HG02759 (cell line): ENCODE measurements at regions not wholly inside any gene's neighbourhood (a gene's known extent, or its start where the extent isn't known, plus 50 kb on each side); places are given as distances from the start of the nearest gene placed in this dataset.

Experiments
- ATAC-seq: cut with Tn5 transposase; IDR thresholded peaks from one replicate; pipeline ENCODE4 v1.9.1; 2021; ENCODE audit warnings: mild to moderate bottlenecking, moderate library complexity; ENCODE audit not compliant: unreplicated experiment

GRCh38 chr10:113252650-113253618, 299.9 kb upstream of the HABP2 start:
- no peak for ATAC-seq

DNA sequence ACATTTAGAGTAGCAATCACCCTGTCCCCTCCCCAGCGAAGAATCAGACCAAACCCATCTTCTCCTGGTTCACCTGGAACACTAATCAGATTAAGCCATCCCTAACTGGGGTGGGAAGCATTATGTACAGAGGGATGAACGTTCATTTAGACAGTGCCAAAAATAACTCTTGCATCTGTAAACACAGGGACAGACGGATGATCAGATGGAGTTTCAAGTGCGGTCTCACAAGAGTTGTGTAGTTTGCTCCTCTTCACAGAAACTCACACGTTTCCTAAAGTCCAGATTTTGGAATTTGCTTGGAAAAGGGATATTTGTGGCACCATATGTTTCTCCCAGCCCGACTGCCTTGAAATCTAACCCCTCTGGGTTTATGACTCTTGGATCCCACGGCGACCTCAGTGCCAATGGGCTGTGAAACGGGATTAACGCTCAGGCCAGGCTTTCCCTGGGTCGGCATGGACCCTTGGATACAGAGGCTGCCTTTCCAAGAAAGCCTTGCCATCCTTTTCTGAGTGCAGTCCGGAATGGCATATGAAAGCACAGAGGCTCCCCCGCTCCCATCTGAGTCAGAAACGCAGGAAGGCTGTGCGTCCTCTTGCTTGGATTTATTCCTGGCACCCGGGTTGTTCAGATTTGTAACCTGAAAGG, 293.2 kb upstream of the HABP2 start:
- ATAC-seq: no peak

DNA sequence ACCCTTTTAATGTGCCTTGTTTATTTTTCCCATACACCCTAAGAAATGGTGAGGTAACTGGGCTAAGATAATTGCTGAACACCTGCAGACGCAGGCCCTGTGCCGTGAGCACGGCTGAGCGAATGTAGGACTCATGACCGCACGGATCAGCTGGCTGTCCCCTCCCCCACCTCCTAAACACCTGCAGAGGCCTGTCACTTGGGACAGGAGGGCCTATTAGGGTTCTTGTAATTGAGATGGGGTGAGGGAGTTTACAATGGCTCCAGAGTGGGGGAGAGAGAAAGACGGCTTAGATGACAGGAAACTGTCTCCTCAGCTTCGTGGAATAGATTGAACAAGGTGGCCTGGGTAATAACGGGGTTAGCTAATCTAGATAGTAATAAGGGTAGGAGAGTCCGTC, 291.7 kb upstream of the HABP2 start:
- ATAC-seq: no peak

DNA sequence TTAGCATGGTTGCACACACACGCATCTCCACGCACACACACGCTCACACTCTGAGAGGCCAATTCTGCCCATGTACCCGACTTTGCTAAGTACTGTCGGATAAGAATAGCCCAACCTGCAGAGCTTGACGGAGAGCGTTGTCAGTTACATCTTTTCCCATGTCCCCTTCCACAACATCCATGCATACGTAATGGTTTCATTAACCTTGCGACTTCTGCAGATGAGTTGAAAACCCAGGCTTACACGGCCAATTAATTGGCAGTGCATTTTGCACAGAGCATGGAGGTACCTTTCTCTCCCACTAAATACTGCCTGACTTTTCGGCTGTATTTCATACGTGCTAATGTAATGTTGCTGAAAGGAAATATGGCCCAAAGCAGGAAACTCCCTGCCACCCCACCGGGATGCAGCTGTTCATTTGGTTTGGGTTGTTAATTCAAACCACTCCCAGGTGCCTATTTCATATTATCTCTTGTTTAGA, 291.2 kb upstream of the HABP2 start:
- no peak for ATAC-seq

DNA sequence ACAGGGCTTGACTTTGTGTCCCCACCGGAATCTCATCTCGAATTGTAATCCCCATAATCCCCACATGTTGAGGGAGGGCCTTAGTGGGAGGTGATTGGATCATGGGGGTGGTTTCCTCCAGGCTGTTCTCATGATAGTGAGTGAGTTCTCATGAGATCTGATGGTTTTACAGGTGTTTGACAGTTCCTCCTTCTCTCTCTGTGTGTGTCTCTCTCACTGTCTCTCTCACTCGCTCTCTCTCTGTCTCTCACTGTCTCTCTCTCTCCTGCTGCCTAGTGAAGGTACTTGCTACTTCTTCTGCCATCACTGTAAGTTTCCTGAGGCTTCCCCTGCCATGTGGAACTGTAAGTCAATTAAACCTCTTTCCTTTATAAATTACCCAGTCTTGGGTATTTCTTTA, 289.8 kb upstream of the HABP2 start:
- ATAC-seq: no peak

- ATAC-seq: peak; percentile 62
Observed at GRCh38 chr10:113264333-113265131, 288.3 kb upstream of the HABP2 start.

DNA sequence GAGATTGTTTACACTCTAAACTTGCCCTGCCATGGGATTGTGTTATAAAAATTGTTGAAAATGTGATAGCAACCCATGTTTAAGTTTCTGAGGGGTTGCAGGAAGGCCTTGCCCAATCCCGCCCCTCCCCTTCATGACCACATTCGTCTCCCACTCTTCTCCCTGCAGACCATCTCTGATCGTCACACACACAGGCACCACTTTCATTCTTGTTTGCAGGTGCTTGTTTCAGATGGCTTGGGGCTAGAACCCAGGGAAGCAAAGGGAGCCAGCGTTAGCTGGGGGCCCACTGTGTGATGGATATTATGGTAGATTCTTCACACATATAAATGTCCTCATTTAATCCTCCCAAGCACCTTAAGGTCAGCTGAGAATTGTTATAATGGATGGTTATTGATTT, 286.7 kb upstream of the HABP2 start:
- no peak for ATAC-seq

DNA sequence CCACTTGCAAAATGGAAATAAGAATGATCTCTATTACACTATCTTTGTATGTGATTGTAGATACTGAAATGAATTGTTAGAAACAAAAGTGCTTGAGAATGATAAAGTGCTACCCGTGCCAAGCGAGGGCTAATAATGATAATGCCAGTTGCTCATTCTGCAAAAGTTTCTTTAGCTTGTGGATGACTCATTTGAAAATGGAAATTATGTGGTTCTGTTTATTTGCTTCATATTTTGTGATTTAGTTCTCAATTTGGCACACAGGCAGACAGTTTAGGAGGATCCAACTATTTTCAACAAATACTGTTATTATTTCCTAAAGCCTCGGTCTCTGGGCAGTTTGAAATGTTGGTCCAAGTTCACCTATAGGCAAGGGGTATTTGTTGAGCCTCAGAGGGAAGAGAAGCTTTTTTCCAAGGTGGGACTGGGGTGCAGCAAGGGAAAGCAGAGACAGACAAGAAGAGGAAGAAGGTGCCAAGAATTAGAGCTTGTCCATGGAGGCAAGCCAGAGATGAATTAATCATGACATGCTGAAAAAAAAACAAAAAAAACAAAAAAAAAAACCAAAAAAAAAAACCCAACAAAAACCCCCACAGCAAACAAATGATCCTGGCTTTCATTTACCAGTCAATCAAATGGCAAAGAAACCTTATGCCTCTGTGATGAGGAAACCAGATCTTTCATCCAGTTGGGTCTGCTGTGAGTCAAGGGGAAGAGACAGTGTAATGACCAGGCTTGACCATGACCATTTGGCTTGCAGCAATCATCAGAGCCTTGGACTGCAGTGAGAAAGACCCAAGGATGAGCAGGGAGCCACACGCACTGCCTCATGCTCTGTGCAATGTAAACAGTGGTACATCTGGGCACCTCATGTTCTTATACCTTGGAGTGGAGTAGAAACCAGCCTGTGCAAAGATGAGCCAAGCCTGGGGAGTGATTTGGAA, 285.0 kb upstream of the HABP2 start:
- no peak for ATAC-seq

DNA sequence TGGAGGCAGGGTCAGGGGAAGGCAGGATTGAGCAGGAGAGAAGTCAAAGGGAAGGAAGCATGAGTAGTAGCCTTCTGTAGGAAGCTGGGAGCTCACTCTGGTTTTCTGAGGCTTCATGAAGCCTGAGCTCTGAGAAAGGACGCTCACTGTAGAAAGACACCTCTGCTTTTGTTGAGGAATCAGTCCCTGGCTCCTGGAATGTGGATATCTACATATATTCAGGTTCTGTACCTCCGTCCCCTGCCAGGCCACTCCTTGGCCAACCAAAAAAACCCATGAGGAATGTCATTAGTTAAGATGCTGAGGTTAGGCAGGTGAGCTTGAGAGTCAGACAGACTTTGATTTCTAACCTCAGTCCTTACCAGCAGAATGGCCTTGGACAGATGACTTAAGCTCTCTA, 283.5 kb upstream of the HABP2 start:
- no peak for ATAC-seq

GRCh38 chr10:113272511-113272910, 280.3 kb upstream of the HABP2 start:
- ATAC-seq: no peak

DNA sequence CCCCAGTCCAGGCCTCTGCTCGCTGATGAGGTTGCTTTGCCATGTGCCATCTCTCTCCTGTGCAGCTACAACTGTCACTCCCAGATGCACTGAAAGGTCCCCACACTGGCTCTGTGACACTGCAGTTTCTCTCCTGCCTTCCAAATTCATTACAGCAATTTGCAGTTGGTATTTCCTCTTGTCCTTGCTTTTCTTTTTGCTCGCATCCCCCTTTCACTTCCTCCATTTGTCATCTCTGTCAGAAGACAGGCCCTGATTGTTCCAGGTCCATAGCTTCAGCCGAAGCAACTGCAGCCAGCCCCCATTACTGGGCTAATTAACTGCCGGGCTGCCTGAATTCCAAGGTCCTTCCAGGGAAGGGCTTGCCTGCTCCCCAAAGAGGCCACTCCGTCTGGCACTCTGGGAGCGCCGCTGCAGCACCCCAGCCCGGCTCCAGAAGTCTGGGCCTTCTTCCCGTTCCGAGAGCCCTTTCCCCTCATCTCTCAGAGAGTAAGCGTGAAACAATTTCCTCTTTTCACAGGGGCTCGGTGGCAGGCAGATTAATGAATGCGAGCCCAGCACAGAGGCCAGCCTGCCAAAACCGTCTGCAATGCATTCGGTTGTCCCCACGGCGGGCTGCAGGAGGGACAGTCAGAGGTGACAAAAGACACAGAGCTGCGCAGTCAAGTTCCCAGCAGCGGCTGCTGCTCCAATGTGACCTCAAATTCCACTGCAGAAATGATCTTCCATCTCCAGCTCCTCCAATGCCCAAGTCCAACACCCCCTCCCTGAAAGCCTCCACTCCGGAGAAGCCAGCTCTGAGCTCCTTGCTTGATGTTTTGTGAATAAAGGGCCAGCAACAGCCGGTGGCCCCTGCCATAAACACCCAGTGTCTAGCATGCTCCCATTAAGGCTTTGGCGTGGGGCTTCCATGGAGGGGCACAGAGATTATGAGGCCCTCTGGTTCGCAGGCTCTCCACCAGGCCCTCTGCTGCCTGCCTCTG, 279.4 kb upstream of the HABP2 start:
- ATAC-seq: no peak

- no peak for ATAC-seq
Observed at GRCh38 chr10:113274176-113274829, 278.6 kb upstream of the HABP2 start.

DNA sequence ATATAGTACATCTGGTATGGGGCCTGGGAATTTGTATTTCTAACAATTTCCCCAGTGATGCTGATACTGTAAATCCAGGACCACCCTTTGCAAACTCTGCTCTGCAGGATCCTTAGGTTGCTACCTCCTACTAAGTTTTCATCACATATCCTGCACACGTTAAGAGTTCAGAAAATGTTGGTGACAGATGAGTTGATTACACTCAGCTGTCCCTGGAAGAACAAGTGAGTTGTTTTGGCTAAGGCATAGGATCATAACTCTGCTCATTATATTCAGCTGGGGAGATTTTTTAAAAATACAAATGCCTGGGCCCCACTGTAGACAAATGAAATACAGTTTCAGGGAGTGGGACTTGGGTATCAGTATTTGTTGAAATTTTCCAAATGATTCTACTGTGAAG, 274.6 kb upstream of the HABP2 start:
- ATAC-seq: no peak

DNA sequence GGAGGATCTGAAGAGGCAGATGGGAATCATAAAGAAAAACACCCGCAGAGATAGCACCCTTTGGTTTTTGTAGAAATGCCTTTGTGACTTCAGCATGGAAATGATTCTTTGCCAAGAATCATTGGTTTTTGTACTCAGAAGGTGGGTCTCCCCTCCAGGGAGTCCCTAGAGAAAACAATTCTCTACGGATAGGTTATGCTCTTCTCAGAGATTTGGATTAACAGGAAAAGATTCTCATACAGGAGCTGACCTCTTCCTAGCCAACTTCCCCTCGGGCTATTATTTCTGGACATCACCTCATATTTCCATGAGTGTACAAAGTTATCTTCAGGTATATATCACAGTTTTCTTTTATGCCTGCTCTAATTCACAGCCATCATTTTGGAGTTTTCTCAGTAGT, 274.2 kb upstream of the HABP2 start:
- ATAC-seq: no peak

GRCh38 chr10:113279262-113279661, 273.6 kb upstream of the HABP2 start:
- no peak for ATAC-seq

- ATAC-seq: no peak
Observed at GRCh38 chr10:113282564-113282963, 270.3 kb upstream of the HABP2 start.

GRCh38 chr10:113283189-113283588, 269.7 kb upstream of the HABP2 start:
- ATAC-seq: no peak

DNA sequence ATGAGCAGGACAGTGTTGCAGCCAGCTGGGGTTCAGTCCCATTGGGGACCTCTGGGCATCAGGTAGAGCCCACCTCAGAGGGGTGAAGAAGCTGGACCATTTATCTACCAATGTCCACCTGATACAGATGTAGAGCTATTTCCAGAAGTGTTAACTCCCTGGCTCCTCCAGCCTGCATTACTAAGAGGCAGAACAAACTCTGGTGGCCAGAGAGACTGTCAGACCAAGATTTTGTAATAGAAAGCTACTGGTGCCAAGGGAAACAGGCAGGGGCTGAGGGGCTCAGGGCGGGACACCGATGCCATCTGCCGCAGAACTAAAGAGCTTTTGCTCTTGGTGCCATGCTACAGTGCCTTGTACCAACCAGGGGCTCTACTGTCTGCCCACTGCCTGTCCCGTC, 268.2 kb upstream of the HABP2 start:
- no peak for ATAC-seq

GRCh38 chr10:113285305-113285704, 267.5 kb upstream of the HABP2 start:
- ATAC-seq: no peak
